Panc1 (cell line): ENCODE measurements at regions not wholly inside any gene's neighbourhood (a gene's known extent, or its start where the extent isn't known, plus 50 kb on each side); places are given as distances from the start of the nearest gene placed in this dataset.

Experiments
- ATAC-seq: fragments of 200-7000 bp; cut with Tn5 transposase; 2 replicates; pipeline ENCODE4 v1.9.1; 2020; ENCODE audit warnings: mild to moderate bottlenecking, moderate library complexity
- BruUV-seq: library from RNA; stranded (reverse); fragments of 400-500 nt; replicated peaks from 2 replicates; lab custom pipeline; 2021; lab: Mats Ljungman, UMichigan
- CTCF ChIA-PET: fragments of 300-600 bp; sonication (Branson Sonifier 250); formaldehyde crosslinking; loops from one replicate; lab custom pipeline; 2022; ENCODE audit warnings: antibody characterized with exemption; lab: Charles Lee
- POLR2A ChIA-PET: fragments of 300-600 bp; sonication (Branson Sonifier 250); formaldehyde crosslinking; loops from one replicate; lab custom pipeline; 2022; ENCODE audit warnings: antibody characterized with exemption; lab: Charles Lee
- DNase-seq: peaks from one replicate; pipeline ENCODE4 v3.0.0-alpha.2; 2010; ENCODE audit warnings: low read depth, low spot score
- H3K27ac ChIP-seq: 2 replicates; pipeline ENCODE4 v1.5.1; 2011; ENCODE audit warnings: mild to moderate bottlenecking, low read length, inconsistent platforms
- H3K27me3 ChIP-seq: fragments of 200-500 bp; sonication (Bioruptor generic); 2 replicates; pipeline ENCODE4 v1.6.0; 2014; ENCODE audit warnings: low read length, inconsistent platforms; ENCODE audit not compliant: control insufficient read depth, insufficient read depth
- H3K36me3 ChIP-seq: fragments of 200-500 bp; sonication (Bioruptor generic); 2 replicates; pipeline ENCODE4 v1.5.1; 2014; ENCODE audit warnings: inconsistent platforms, mild to moderate bottlenecking, low read length, moderate library complexity; ENCODE audit not compliant: control insufficient read depth, insufficient read depth
- H3K4me1 ChIP-seq: 2 replicates; pipeline ENCODE4 v1.5.1; 2011; ENCODE audit warnings: inconsistent platforms, mild to moderate bottlenecking, low read length, moderate library complexity; ENCODE audit not compliant: control insufficient read depth, insufficient read depth
- H3K4me3 ChIP-seq, 2 experiments: 2 replicates each; pipeline ENCODE4 v1.5.1; 2011 to 2012; ENCODE audit warnings: low read depth in 2 of 2, low read length in 2 of 2, mild to moderate bottlenecking in 2 of 2, inconsistent platforms in 1 of 2, moderate library complexity in 1 of 2
- H3K9me3 ChIP-seq: fragments of 200-500 bp; sonication (Bioruptor generic); 2 replicates; pipeline ENCODE4 v1.5.1; 2014; ENCODE audit warnings: low read depth, mild to moderate bottlenecking, inconsistent platforms, low read length, moderate library complexity; ENCODE audit not compliant: control insufficient read depth, insufficient read depth
- CTCF ChIP-seq: fragments of 450-650 bp; IDR thresholded peaks from 2 replicates; pipeline ENCODE4 v1.5.1; 2017; ENCODE audit warnings: mild to moderate bottlenecking
- POLR2AphosphoS5 ChIP-seq: IDR thresholded peaks from 2 replicates; pipeline ENCODE4 v1.6.1; 2012; ENCODE audit warnings: mild to moderate bottlenecking, low read depth, low read length, moderate library complexity
- REST ChIP-seq, 2 experiments: IDR thresholded peaks; 2 replicates each; pipeline ENCODE4 v1.6.1; 2011 to 2012; ENCODE audit warnings: low read depth in 2 of 2, control low read depth in 1 of 2, low read length in 1 of 2, mild to moderate bottlenecking in 1 of 2, moderate library complexity in 1 of 2; ENCODE audit not compliant: insufficient read depth in 1 of 2
- SIN3A ChIP-seq: IDR thresholded peaks from 2 replicates; pipeline ENCODE4 v1.6.1; 2012; ENCODE audit warnings: low read depth, mild to moderate bottlenecking, low read length, moderate library complexity, borderline replicate concordance; ENCODE audit not compliant: insufficient read depth
- TCF7L2 ChIP-seq: IDR thresholded peaks from 2 replicates; pipeline ENCODE4 v1.6.1; 2011; ENCODE audit warnings: mild to moderate bottlenecking, low read depth, low read length, inconsistent platforms
- in situ Hi-C: cut with HindIII; loops from 2 replicates; pipeline ENCODE4 v1.10.0; 2016; ENCODE audit warnings: low sequenced_read_pairs, low pct_unique_long_range_greater_than_20kb
- intact Hi-C: fragments of 100-400 bp; cut with micrococcal nuclease; formaldehyde crosslinking; loops from one replicate; pipeline ENCODE4 v1.10.0; 2022; ENCODE audit not compliant: unreplicated experiment

GRCh38 chr18:55018602-55019001 is 59.3 kb upstream of the CCDC68 start:
- ChIA-PET CTCF (no interaction called here), POLR2A (no interaction called here)
- no peak for DNase-seq
- H3K27ac ChIP-seq = no peak overlapping the region
- H3K4me3 ChIP-seq = no peak overlapping the region
- H3K9me3 ChIP-seq = no peaks in the 10 kb centered on the region
- no peaks in the 10 kb centered on the region for H3K36me3 ChIP-seq
- no TSS peak for BruUV-seq
- intact Hi-C loops = no loop called here
- no peaks in the 10 kb centered on the region for H3K27me3 ChIP-seq
- TF ChIP-seq SIN3A (no peak), POLR2AphosphoS5 (no peak), REST (IDR thresholded peaks at IDR 0.05; ENCODE audit: insufficient read depth in 1 of 2, low read depth in 2 of 2, low read length in 1 of 2) (no peak), TCF7L2 (no peak), CTCF (no peak)
- in situ Hi-C loops = no loop called here
- no peak for ATAC-seq
- no peaks in the 10 kb centered on the region for H3K4me1 ChIP-seq

GRCh38 chr18:55014095-55014494 is 54.8 kb upstream of the CCDC68 start:
- Histone ChIP-seq H3K4me3 (no peak overlapping the region), H3K4me1 (no peaks in the 10 kb centered on the region), H3K27ac (no peak overlapping the region), H3K36me3 (no peaks in the 10 kb centered on the region), H3K9me3 (no peaks in the 10 kb centered on the region), H3K27me3 (no peaks in the 10 kb centered on the region)
- in situ Hi-C loops (no loop called here), intact Hi-C loops (no loop called here)
- no peak for DNase-seq
- BruUV-seq = no TSS peak
- ChIA-PET POLR2A (no interaction called here), CTCF (no interaction called here)
- ATAC-seq = no peak
- no peak for TF ChIP-seq CTCF
- no peak for TF ChIP-seq TCF7L2
- no peak for TF ChIP-seq POLR2AphosphoS5
- TF ChIP-seq REST (IDR thresholded peaks at IDR 0.05; ENCODE audit: insufficient read depth in 1 of 2, low read depth in 2 of 2, low read length in 1 of 2) = no peak
- TF ChIP-seq SIN3A = no peak
